ENCODE measurements at regions not wholly inside any gene's neighbourhood (a gene's known extent, or its start where the extent isn't known, plus 50 kb on each side); places are given as distances from the start of the nearest gene placed in this dataset.

DNA sequence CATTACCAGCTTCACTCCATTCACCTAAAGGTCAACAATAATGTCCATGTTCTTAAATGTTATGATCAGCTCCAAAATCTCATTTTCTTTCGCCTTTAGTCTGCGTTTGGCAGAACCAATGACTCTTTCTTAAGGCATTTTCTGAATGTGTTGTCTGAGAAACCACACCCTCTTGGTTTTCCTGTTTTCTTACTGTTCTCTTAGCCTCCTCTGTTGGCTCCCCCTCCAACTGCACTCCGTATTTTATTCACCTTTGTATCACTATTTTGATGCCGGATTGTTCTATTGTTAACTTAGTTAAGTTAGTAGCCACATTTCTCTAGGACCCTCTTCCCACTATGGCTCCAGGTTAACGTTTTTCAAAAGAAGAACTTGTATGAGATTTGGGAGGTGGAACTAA lies 185.6 kb downstream of the DMAC1 start (continued):
- TF ChIP-seq, protein P1, sequence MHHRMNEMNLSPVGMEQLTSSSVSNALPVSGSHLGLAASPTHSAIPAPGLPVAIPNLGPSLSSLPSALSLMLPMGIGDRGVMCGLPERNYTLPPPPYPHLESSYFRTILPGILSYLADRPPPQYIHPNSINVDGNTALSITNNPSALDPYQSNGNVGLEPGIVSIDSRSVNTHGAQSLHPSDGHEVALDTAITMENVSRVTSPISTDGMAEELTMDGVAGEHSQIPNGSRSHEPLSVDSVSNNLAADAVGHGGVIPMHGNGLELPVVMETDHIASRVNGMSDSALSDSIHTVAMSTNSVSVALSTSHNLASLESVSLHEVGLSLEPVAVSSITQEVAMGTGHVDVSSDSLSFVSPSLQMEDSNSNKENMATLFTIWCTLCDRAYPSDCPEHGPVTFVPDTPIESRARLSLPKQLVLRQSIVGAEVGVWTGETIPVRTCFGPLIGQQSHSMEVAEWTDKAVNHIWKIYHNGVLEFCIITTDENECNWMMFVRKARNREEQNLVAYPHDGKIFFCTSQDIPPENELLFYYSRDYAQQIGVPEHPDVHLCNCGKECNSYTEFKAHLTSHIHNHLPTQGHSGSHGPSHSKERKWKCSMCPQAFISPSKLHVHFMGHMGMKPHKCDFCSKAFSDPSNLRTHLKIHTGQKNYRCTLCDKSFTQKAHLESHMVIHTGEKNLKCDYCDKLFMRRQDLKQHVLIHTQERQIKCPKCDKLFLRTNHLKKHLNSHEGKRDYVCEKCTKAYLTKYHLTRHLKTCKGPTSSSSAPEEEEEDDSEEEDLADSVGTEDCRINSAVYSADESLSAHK (CRISPR knock-in tag; IDR thresholded peaks at IDR 0.05; ENCODE audit: borderline replicate concordance): no peak
- TF ChIP-seq MZF1 (CRISPR knock-in tag; IDR thresholded peaks at IDR 0.05; ENCODE audit: borderline replicate concordance): no peak
- no peak for TF ChIP-seq ZNF777 (CRISPR knock-in tag; IDR thresholded peaks at IDR 0.05)
- no peak for TF ChIP-seq FOSL1 (CRISPR knock-in tag; IDR thresholded peaks at IDR 0.05; ENCODE audit: borderline replicate concordance)
- TF ChIP-seq ARHGAP35 (CRISPR knock-in tag; IDR thresholded peaks at IDR 0.05; ENCODE audit: borderline replicate concordance): no peak
- TF ChIP-seq, protein P2, sequence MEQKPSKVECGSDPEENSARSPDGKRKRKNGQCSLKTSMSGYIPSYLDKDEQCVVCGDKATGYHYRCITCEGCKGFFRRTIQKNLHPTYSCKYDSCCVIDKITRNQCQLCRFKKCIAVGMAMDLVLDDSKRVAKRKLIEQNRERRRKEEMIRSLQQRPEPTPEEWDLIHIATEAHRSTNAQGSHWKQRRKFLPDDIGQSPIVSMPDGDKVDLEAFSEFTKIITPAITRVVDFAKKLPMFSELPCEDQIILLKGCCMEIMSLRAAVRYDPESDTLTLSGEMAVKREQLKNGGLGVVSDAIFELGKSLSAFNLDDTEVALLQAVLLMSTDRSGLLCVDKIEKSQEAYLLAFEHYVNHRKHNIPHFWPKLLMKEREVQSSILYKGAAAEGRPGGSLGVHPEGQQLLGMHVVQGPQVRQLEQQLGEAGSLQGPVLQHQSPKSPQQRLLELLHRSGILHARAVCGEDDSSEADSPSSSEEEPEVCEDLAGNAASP (CRISPR knock-in tag; IDR thresholded peaks at IDR 0.05; ENCODE audit: borderline replicate concordance): no peak
- no peak for TF ChIP-seq ZNF839 (CRISPR knock-in tag; IDR thresholded peaks at IDR 0.05; ENCODE audit: borderline replicate concordance)

GRCh38 chr9:7608261-7608660 lies 191.3 kb downstream of the DMAC1 start:
- WGBS (ENCODE audit: low lambda C conversion rate): 92% methylated on average over 1 of the region's 1 CpG
- Histone ChIP-seq H4K20me1 (ENCODE audit: insufficient read depth, low read length) (no peaks in the 10 kb centered on the region), H3K36me3 (replicated peaks in 1 of 2; ENCODE audit: control insufficient read depth in 1 of 2, insufficient read depth in 2 of 2, low read length in 2 of 2) (no peaks in the 10 kb centered on the region), H2AFZ (ENCODE audit: low read length) (no peak overlapping the region), H3K27ac (ENCODE audit: extremely low read length, insufficient read depth, low read length) (no peak overlapping the region), H3K9me3 (ENCODE audit: low read length) (no peaks in the 10 kb centered on the region), H3K9ac (ENCODE audit: insufficient read depth, low read depth, low read length) (no peak overlapping the region), H3K4me3 (replicated peaks in 1 of 3; ENCODE audit: insufficient read depth in 1 of 3, low read depth in 2 of 3, low read length in 3 of 3) (no peak overlapping the region), H3K4me2 (ENCODE audit: low read depth, low read length) (no peak overlapping the region), H3K79me2 (ENCODE audit: insufficient read depth, low read length) (no peaks in the 10 kb centered on the region), H3K27me3 (ENCODE audit: control insufficient read depth in 1 of 2, insufficient read depth in 2 of 2, low read length in 2 of 2) (no peaks in the 10 kb centered on the region), H3K4me1 (ENCODE audit: insufficient read depth, low read length) (no peaks in the 10 kb centered on the region)
- in situ Hi-C loops (cut with HindIII; ENCODE audit: extremely low pct_ligation_motif_present, low pct_unique_long_range_greater_than_20kb): no loop called here
- no peak for DNase-seq (ENCODE audit: low spot score)
- BruUV-seq (replicated peaks): no TSS peak
- ChIA-PET POLR2A (no interaction called here), CTCF (ENCODE audit: low intra/inter-chr PET ratio, low total read pairs) (no interaction called here)
- no peak for FAIRE-seq
- intact Hi-C loops (cut with micrococcal nuclease; ENCODE audit: unreplicated experiment): no loop called here
- TF ChIP-seq CEBPB (IDR thresholded peaks at IDR 0.05; ENCODE audit: borderline replicate concordance, low read depth, low read length) (peak; percentile 36; the same call in 1 of the 2 replicates), NFIB (CRISPR knock-in tag; IDR thresholded peaks at IDR 0.05; ENCODE audit: borderline replicate concordance) (no peak), SP1 (IDR thresholded peaks at IDR 0.05) (no peak), SP1 (CRISPR knock-in tag; IDR thresholded peaks at IDR 0.05) (no peak)
- ATAC-seq: no peak

Data from HepG2 (cell line).